Myocyte (in vitro differentiated cells): ENCODE measurements at regions not wholly inside any gene's neighbourhood (a gene's known extent, or its start where the extent isn't known, plus 50 kb on each side); places are given as distances from the start of the nearest gene placed in this dataset.
A peak's percentile ranks its signal among the peaks of the same experiment; 100 is the strongest.

Source experiments
- DNase-seq: peaks from one replicate; pipeline ENCODE4 v3.0.0-alpha.2; 2012; ENCODE audit warnings: low read depth

GRCh38 chr20:39853636-39854035 lies 835.4 kb downstream of the MAFB start:
- peak; percentile 95 for DNase-seq

- peak; percentile 54 for DNase-seq
These were observed 836.0 kb downstream of the MAFB start for GRCh38 chr20:39853050-39853449.

- DNase-seq = no peak
These were observed 837.6 kb downstream of the MAFB start for GRCh38 chr20:39851459-39851858.

GRCh38 chr20:39850821-39851330 lies 838.2 kb downstream of the MAFB start:
- no peak for DNase-seq

GRCh38 chr20:39850246-39850645 lies 838.8 kb downstream of the MAFB start:
- no peak for DNase-seq

GRCh38 chr20:39849664-39850063 lies 839.4 kb downstream of the MAFB start:
- peak; percentile 89 for DNase-seq

- DNase-seq = no peak
These were observed 839.9 kb downstream of the MAFB start for GRCh38 chr20:39849171-39849570.

GRCh38 chr20:39839399-39840119 lies 849.5 kb downstream of the MAFB start:
- no peak for DNase-seq

- DNase-seq = no peak
These were observed 851.5 kb downstream of the MAFB start for GRCh38 chr20:39837561-39837960.

- DNase-seq = no peak
These were observed 853.8 kb downstream of the MAFB start for GRCh38 chr20:39835130-39835842.

- DNase-seq = no peak
These were observed 858.1 kb downstream of the MAFB start for GRCh38 chr20:39830903-39831302.

- DNase-seq = no peak
These were observed 859.4 kb downstream of the MAFB start for GRCh38 chr20:39829661-39830060.

GRCh38 chr20:39829256-39829655 lies 859.8 kb downstream of the MAFB start:
- DNase-seq = peak; percentile 26

GRCh38 chr20:39825950-39826349 lies 863.1 kb downstream of the MAFB start:
- peak; percentile 35 for DNase-seq

GRCh38 chr20:39825524-39825923 lies 863.4 kb downstream of the DHX35 start:
- DNase-seq = peak; percentile 5

- peak; percentile 92 for DNase-seq
These were observed 861.1 kb downstream of the DHX35 start for GRCh38 chr20:39823224-39823623.

GRCh38 chr20:39822667-39823066 lies 860.5 kb downstream of the DHX35 start:
- DNase-seq = peak; percentile 33

- no peak for DNase-seq
These were observed 851.2 kb downstream of the DHX35 start for GRCh38 chr20:39813190-39813829.

GRCh38 chr20:39812116-39812515 lies 850.0 kb downstream of the DHX35 start:
- no peak for DNase-seq

- no peak for DNase-seq
These were observed 848.2 kb downstream of the DHX35 start for GRCh38 chr20:39810309-39810708.

- DNase-seq = no peak
These were observed 846.5 kb downstream of the DHX35 start for GRCh38 chr20:39808613-39809012.

GRCh38 chr20:39800548-39800947 lies 838.4 kb downstream of the DHX35 start:
- DNase-seq = peak; percentile 35
